PC-9 (cell line): ENCODE measurements at regions not wholly inside any gene's neighbourhood (a gene's known extent, or its start where the extent isn't known, plus 50 kb on each side); places are given as distances from the start of the nearest gene placed in this dataset.

Source experiments
- CTCF ChIP-seq: fragments of 200-600 bp; sonication (generic); conservative IDR thresholded peaks from 2 replicates; pipeline ENCODE4 v1.6.1; 2017; ENCODE audit warnings: mixed run types, antibody characterized with exemption, mild to moderate bottlenecking, moderate library complexity
- EZH2 ChIP-seq: fragments of 200-600 bp; sonication (generic); IDR thresholded peaks from 2 replicates; pipeline ENCODE4 v1.8.0; 2017; ENCODE audit warnings: antibody characterized with exemption, low read depth

GRCh38 chr1:36576551-36577110 is 93.9 kb upstream of the CSF3R start:
- TF ChIP-seq CTCF (no peak), EZH2 (no peak)
